Activated B cell treated with CpG ODN at 0.5 μM for 24 hours (primary cell): ENCODE measurements at regions not wholly inside any gene's neighbourhood (a gene's known extent, or its start where the extent isn't known, plus 50 kb on each side); places are given as distances from the start of the nearest gene placed in this dataset.

Experiments used
- ATAC-seq: fragments of 200-7000 bp; cut with Tn5 transposase; one replicate; pipeline ENCODE4 v1.10.0; 2021; ENCODE audit warnings: low read depth, mild to moderate bottlenecking, moderate library complexity
- CTCF ChIA-PET: fragments of 350-600 bp; sonication (Branson Sonifier 250); formaldehyde crosslinking; loops from one replicate; lab custom pipeline; 2021; ENCODE audit warnings: antibody characterized with exemption; lab: Charles Lee
- POLR2A ChIA-PET: fragments of 350-600 bp; sonication (Branson Sonifier 250); formaldehyde crosslinking; loops from one replicate; lab custom pipeline; 2021; ENCODE audit warnings: antibody characterized with exemption; lab: Charles Lee
- DNase-seq: peaks from one replicate; pipeline ENCODE4 v3.0.0; 2022
- H3K27ac Mint-ChIP-seq: one replicate; pipeline ENCODE4 v1.8.0; 2020; ENCODE audit warnings: mixed read lengths
- H3K27me3 Mint-ChIP-seq: one replicate; pipeline ENCODE4 v1.8.0; 2021; ENCODE audit warnings: mixed read lengths
- H3K36me3 Mint-ChIP-seq: one replicate; pipeline ENCODE4 v1.8.0; 2021; ENCODE audit warnings: low read depth, mixed read lengths
- H3K4me1 Mint-ChIP-seq: one replicate; pipeline ENCODE4 v1.8.0; 2021; ENCODE audit warnings: mixed read lengths
- H3K4me3 Mint-ChIP-seq: one replicate; pipeline ENCODE4 v1.8.0; 2020; ENCODE audit warnings: mild to moderate bottlenecking, mixed read lengths
- H3K9me3 Mint-ChIP-seq: one replicate; pipeline ENCODE4 v1.8.0; 2020; ENCODE audit warnings: mixed read lengths
- CTCF ChIP-seq: fragments of 200-600 bp; IDR thresholded peaks from one replicate; pipeline ENCODE4 v1.8.0; 2022; ENCODE audit warnings: antibody characterized with exemption, mild to moderate bottlenecking
- intact Hi-C: fragments of 100-400 bp; cut with micrococcal nuclease; formaldehyde crosslinking; loops from one replicate; pipeline ENCODE4 v1.15.1; 2024

- CTCF ChIA-PET, result no interaction called here
- no peak for TF ChIP-seq CTCF
- intact Hi-C loops, result no loop called here
Observed at GRCh38 chr13:74769333-74769732, 635.1 kb upstream of the KLF12 start.

GRCh38 chr13:74768521-74769085 is 634.4 kb upstream of the KLF12 start:
- no peaks in the 10 kb centered on the region for H3K4me1 Mint-ChIP-seq
- no peaks in the 10 kb centered on the region for H3K36me3 Mint-ChIP-seq
- POLR2A ChIA-PET, result no interaction called here
- no peak for ATAC-seq
- no peaks in the 10 kb centered on the region for H3K27me3 Mint-ChIP-seq
- TF ChIP-seq CTCF, result no peak
- intact Hi-C loops, result no loop called here
- CTCF ChIA-PET, result no interaction called here
- DNase-seq, result no peak
- H3K27ac Mint-ChIP-seq, result no peak overlapping the region
- H3K9me3 Mint-ChIP-seq, result peaks cover 3% of the 10 kb centered on the region
- no peak overlapping the region for H3K4me3 Mint-ChIP-seq

More at GRCh38 chr13:74769333-74769732, 635.1 kb upstream of the KLF12 start:
- Mint-ChIP-seq H3K36me3 (no peaks in the 10 kb centered on the region), H3K4me3 (no peak overlapping the region), H3K27me3 (no peaks in the 10 kb centered on the region), H3K9me3 (peaks cover 3% of the 10 kb centered on the region), H3K4me1 (no peaks in the 10 kb centered on the region), H3K27ac (no peak overlapping the region)
- POLR2A ChIA-PET, result no interaction called here
- no peak for DNase-seq
- ATAC-seq, result no peak

GRCh38 chr13:74767050-74767449 is 632.8 kb upstream of the KLF12 start:
- CTCF ChIA-PET, result no interaction called here

GRCh38 chr13:74765955-74766354 is 631.8 kb upstream of the KLF12 start:
- no peak overlapping the region for H3K27ac Mint-ChIP-seq
- H3K9me3 Mint-ChIP-seq, result peaks cover 3% of the 10 kb centered on the region
- H3K36me3 Mint-ChIP-seq, result no peaks in the 10 kb centered on the region
- ChIA-PET CTCF (no interaction called here), POLR2A (no interaction called here)
- DNase-seq (no peak), ATAC-seq (no peak)
- H3K4me3 Mint-ChIP-seq, result no peak overlapping the region
- no peaks in the 10 kb centered on the region for H3K4me1 Mint-ChIP-seq
- intact Hi-C loops, result no loop called here
- TF ChIP-seq CTCF, result no peak
- H3K27me3 Mint-ChIP-seq, result no peaks in the 10 kb centered on the region

More at GRCh38 chr13:74767050-74767449, 632.8 kb upstream of the KLF12 start:
- TF ChIP-seq CTCF, result no peak
- H3K36me3 Mint-ChIP-seq, result no peaks in the 10 kb centered on the region
- POLR2A ChIA-PET, result no interaction called here
- ATAC-seq (no peak), DNase-seq (no peak)
- H3K9me3 Mint-ChIP-seq, result peaks cover 3% of the 10 kb centered on the region
- intact Hi-C loops, result no loop called here
- H3K27me3 Mint-ChIP-seq, result no peaks in the 10 kb centered on the region
- no peak overlapping the region for H3K4me3 Mint-ChIP-seq
- H3K4me1 Mint-ChIP-seq, result no peaks in the 10 kb centered on the region
- no peak overlapping the region for H3K27ac Mint-ChIP-seq

GRCh38 chr13:74761801-74762757 is 627.9 kb upstream of the KLF12 start:
- no peak for ATAC-seq
- no peak for TF ChIP-seq CTCF
- no peaks in the 10 kb centered on the region for H3K36me3 Mint-ChIP-seq
- no peak for DNase-seq
- no peak overlapping the region for H3K4me3 Mint-ChIP-seq
- POLR2A ChIA-PET, result no interaction called here
- CTCF ChIA-PET, result no interaction called here
- intact Hi-C loops, result no loop called here
- no peaks in the 10 kb centered on the region for H3K4me1 Mint-ChIP-seq
- no peak overlapping the region for H3K27ac Mint-ChIP-seq
- no peaks in the 10 kb centered on the region for H3K27me3 Mint-ChIP-seq
- peaks cover 3% of the 10 kb centered on the region for H3K9me3 Mint-ChIP-seq
